Fibroblast of skin of back (primary cell): ENCODE measurements at regions not wholly inside any gene's neighbourhood (a gene's known extent, or its start where the extent isn't known, plus 50 kb on each side); places are given as distances from the start of the nearest gene placed in this dataset.
"Not testable (repeated sequence)": the region's sequence is repeated elsewhere in the genome, so short reads cannot be mapped to it uniquely, and the experiment has no call there.

Experiments used
- DNase-seq: peaks from one replicate; pipeline ENCODE4 v3.0.0-alpha.2; 2013

DNA sequence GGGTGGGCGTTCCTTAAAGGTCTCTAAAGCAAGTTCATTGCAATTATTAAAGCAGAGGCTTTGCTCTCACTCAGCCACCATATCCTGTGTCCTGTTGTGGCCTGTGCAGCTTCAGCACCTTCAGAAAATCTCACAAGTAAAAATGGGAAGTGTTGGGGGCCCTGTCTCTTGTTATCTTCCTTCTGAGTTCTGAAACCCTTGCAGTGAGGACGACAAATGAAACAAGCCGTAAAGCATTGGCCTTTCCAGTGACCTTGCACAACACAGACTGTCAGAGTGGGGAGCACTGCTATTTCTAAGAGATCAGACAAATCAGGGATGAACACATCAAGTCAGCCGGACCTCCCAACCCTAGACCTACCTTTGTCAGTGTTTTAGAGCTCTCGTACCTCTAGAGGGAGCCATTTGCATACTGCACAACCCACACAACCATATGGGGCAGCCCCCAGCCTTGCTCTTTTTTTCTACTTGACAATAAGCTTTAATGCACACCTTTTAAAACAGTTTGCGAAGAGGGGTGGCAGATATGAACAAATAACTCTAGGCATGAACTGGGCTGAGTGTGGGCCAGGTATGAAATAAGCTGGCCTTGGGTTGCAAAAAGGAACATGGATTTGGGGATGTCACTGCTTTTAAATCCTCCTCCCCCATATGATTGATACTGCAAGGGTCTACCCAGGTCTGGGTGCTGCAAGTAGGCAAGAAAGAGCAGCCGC, 89.8 kb downstream of the KATNIP start:
- DNase-seq: peak; percentile 51

DNA sequence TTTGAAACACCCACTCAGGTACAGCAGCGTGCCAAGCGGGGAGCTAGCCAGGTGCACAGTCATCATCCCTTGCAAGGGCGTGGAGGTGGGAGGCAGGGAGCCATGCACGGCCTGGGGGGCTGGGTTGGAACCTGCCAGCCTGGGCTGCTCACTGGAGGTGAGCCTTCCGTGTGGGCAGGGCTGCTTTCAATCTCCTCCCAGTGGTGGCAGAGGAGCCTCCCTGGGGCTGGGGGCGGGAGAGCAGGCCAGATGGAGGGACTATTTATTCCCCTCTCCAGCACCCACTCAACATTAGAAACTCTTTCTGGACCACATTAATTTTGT, 90.3 kb downstream of the KATNIP start:
- no peak for DNase-seq

DNA sequence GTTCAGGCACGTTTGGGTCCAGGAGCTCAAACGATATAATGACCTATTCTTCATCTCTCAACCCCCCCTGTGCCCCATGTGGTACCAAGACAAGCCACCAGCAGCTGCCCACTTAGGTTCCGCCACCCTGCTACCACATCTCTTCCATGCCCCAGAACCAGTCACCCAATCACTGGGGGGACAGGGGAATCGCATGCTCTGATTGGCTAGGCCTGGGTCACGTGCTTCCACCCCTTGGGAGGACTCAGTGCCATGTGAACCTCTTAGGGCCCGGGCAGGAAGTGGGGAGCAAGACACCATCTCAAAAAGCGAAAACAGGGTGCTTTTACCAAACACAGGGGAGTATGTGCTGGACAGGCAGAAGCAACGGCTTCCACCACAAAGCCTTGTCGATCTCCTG, 91.3 kb downstream of the KATNIP start:
- no peak for DNase-seq

DNA sequence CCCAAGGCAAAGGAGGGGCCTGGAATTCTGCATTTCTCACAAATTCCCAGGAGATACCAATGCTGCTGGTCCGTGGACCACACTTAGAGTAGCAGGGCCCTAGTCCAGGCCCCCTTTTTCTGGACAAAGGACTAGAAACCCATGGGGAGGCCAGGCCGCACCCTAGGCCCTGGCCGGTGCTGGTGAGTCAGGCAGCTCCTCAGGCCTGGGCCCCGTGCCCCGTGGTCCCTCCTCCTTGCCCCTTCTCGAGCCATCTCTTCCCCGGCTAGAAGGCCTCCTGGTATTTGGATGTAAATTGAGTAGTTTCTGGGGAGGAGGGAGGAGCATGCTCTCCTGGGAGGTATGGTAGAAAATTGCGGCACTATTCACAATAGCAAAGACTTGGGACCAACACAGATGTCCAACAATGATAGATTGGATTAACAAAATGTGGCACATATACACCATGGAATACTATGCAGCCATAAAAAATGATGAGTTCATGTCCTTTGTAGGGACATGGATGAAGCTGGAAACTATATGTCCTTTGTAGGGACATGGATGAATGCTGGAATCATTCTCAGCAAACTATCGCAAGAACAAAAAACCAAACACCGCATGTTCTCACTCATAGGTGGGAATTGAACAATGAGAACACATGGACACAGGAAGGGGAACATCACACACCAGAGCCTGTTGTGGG, 91.9 kb downstream of the KATNIP start:
- not testable (repeated sequence) for DNase-seq

DNA sequence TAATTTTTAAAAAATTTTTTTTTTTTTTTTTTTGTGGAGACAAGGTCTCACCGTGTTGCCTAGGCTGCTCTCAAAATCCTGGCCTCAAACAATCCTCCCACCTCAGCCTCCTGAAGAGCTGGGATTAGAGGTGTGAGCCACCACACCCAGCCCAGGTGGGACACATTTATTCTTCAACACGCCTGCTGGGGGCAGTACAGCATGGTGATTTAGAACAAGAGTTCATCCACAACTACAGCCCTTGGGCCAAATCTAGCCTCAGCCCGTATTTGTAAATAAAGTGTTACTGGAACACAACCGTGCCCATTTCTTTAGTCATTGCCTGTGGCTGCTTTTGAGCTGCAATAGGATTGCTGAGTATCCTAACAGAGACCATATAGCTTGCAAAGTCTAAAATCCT, 92.8 kb downstream of the KATNIP start:
- DNase-seq: peak; percentile 7

DNA sequence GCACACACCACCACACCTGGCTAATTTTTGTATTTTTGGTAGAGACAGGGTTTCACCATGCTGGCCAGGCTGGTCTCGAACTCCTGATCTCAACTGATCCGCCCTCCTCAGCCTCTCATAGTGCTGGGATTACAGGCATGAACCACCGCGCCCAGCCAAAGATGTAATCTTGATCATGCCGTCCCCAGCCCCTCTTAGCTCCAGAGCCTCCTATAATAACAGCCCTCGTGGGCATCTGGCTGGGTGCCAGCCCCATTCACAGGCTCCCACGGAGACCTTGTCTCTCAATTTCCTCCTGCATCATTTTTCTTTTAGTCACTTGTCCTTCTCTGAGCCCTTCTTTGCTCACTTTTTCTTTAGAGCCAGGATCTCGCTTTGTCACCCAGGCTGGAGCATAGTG, 94.2 kb downstream of the KATNIP start:
- DNase-seq: no peak

DNA sequence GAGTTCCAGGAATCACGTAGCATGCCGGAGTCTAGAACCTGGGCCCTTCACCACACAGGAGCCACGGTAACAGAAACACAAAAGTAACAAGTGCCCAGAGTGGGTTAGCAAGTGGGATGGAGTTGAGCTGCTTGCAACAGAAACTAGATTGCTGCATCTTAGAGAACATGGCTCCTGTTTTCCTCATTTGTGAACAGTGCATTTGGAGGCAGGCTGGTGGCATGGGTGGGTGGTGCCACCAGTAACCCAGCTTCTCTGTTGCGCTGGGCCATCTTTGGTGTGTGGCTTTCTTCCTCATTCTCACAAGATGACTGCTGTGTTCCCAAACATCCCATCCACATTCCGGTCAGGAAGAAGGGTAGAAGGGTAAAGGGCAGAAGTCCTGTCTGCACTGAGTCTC, 95.5 kb downstream of the KATNIP start:
- DNase-seq: no peak

DNA sequence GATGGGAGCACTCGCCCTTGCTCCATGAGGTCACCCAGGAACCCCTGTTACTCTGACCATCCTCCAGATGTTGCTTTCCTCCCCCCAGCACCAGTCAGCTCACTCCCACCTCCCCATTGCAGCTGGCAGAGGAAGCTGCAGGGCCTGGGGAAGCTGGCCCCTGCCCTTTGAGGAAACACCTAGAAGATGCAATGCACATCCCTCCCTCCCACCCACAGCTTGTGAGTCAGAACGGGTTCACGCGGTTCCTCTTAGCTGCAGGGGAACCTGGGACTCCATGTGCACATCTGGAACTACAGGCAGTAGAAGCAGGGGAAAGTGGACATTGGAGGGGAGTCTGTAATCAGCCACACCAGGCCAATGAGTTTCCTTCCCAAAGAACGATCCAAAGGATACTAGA, 96.9 kb downstream of the KATNIP start:
- DNase-seq: no peak

DNA sequence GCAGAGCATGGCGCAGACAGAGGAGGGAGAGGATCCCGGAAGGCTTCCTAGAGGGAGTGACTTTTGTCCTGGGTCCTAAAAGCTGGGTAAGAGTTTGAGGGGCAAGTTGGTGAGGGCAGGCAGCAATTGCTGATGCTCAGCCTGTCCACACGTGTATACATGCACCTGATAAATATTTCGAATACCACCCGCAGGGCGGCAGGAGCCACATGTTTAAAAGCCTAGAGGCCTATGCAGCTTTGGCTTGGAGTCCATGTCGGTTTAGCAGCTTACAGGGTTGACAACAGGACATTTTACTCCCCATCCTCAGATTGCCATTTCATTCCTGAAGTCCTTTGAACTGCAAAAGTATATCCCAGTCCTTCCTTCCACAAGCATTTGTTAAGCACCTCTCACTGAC, 99.1 kb downstream of the KATNIP start:
- DNase-seq: no peak

DNA sequence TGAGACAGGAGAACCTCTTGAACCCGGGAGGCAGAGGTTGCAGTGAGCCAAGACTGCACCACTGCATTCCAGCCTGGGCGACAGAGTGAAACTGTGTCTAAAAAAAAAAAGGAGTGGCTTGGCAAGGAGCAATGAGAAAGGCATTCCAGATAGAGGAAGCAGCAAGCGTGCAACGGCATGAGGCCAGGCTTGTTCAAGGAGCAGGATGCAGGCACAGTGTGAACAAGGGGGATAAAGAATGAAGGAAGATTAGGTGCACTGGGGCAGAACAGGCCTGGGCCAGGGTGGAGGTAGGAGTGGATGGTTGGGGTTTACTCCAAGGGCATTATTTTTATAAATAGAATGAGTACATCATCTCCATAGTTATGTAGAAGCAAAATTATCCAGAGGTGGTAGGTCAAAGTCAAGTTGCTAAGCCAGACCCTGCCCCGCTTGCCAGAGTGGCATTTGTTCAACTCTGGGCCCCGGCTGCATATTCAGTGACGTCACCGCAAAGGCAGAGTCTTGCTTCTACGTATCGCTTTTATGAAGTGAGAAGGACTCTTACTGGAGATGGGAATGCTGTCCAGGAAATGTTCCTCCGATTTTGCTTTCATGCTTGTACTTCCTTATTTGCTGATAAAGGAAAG, 100.2 kb downstream of the KATNIP start:
- no peak for DNase-seq

DNA sequence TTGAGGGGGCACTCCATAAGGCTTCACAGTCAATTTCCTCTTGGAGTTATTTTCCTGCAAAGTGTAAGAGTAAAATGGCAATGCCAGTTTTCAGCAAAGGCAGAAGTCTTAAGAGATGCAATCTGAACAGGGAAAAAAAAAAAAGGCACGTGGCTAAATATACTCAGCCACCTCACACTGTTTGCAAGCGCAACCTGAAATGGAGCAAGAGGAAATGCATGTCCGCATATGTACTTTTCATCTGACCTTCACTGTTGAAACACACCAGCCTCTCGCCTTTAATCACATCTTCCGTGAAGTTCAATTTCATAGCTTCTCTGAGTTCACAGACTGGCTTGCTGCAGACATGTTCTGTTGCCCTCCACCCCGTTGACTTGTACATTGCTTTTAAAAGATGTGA, 101.4 kb downstream of the KATNIP start:
- no peak for DNase-seq

DNA sequence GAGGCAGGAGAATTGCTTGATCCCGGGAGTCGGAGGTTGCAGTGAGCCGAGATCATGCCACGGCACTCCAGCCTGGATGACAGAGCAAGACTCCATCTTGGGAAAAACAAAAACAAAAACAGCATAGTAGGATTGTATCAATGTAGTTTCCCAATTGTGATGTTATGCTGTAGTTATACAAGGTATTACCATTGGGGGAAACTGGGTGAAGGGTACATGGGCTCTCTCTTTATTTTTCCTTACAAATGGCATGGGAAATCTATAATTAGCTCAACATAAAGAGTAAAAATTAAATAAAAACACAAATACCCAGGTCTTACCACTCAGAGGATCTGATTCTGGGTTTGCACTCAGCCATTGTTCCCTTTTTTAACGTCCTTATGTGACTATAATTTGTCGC, 107.9 kb downstream of the KATNIP start:
- DNase-seq: no peak

DNA sequence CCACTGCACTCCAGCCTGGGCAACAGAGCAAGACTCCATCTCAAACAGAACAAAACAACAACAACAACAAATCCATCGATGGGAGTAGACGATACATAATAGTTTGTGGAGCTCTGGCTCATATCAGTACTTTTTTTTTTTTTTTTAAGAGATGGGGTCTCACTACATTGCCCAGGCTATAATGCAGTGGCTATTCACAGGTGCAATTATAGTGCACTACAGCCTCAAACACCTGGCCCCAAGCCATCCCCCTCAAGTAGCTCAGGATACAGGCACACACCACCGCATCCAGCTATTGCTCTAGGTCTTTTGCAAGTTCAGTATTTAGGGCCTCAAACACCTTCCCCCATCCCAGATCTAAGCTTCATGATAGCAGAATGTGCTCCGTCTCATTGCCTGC, 110.6 kb downstream of the KATNIP start:
- DNase-seq: no peak

DNA sequence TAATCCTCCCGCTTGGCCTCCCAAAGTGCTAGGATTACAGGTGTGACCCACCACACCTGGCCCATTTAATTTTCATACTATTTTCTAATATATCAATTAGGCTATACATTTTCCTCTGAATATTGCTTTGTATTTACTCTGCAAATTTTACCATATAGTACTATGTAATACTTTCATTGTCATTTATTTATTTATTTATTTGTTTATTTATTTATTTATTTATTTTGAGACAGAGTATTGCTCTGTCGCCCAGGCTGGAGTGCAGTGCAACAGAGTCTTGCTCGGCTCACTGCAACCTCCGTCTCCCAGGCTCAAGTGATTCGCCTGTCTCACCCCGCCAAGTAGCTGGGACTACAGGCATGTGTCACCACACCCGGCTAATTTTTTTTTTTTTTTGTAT, 113.3 kb downstream of the KATNIP start:
- DNase-seq: not testable (repeated sequence)

DNA sequence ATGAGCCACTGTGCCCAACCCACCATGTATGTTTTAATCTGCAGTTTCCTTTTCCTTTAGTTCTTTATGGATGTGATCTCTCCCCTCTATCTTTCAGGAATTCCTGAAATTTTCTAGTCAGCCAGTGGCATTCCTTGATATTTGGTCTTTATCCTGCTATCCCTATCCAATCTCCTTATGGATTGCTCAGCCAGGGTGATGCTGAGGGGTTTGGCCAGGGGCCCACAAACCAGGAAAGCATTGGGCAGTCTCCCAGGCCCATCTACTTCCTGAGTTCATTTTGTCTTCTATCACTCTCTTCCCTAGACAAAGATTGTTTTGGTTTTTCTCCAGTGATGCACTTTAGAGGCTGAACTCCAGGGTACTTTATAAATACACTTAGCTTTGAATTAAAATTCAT, 115.9 kb downstream of the KATNIP start:
- DNase-seq: peak; percentile 32

DNA sequence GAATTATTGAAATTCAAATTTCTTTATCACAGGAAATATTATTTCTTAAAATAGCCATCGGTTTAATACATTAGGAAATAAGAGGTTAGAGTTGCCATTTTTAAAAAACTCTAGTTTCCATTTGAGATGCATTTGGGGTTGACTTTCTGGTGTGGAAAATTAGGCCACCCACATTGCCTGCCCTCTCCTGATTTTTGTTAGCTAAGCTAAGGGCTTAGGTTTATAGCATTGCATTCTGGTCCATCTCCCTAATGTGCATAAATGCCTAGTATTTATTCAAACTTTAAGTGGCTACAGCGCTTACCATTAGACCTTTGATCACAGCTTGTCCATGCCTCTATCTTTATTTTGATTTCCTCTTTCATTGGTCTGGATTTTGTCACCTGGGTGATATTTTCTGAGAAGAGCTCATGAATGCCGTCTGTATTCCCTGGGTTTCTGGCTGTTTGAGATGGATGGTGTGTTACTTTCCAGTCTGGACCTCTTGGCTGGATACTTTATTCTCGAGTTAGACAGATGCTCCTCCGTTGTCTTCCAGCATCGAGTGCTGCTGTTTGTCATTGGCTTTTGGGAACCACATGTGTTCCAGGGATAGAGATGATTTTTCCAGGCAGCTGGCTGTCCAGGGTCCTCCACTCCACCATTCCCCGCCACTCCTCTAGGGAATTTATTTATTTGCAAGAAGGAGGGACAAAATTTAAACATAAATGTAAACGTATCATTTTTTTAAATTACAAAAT, 120.3 kb downstream of the KATNIP start:
- DNase-seq: no peak

DNA sequence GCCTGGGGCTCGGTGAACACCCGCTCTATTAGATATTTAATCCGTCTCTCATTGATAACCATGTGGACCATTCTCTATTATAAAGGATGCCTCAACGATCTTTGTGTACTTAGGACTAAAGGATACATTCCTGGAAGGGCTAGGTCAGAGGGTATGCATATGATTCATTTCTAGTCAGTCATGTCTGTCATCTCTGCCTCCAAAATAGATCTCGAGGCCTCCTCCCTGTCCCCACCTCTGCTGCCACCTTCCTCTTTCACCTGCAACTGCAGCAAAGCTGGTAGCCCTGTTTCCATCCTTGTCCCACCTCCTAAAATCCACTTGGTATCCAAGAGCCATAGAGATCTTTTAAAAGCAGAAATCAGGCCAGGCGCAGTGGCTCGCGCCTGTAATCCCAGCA, 121.5 kb downstream of the KATNIP start:
- DNase-seq: peak; percentile 20

DNA sequence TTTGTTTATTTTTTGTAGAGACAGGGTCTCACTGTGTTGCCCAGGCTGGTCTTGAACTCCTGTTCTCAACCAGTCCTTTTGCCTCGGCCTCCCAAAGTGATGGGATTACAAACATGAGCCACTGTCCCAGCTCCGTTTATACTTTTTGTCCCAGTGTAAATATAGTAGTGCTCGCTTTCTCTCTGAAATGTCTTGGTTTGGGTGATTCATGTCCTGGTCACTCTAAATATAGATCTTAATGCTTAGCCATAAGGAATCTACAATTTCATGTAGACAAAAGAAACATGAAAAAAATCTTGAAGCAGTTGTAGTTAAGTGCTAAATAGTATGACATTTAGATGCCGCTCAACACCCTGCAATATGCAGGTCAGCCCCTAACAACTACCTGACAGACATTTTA, 126.9 kb downstream of the KATNIP start:
- DNase-seq: peak; percentile 81

DNA sequence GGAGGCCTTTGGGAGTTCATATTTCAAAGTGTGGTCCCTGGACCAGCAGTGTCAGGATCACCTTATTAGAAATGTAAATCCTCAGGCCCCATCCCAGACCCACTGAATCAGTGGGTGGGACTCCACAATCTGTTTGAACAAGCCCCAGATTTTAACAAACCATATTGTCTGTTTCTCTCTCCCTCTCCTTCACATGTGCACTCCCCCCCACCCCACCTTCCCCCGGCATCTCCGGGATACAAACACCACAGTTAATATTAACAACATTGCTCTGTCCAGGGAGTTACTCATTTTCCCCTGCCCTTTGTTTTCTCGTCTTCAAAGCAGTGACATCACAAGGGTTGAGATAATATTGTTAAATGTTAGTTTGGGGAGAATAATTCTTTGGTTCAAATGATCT, 127.3 kb downstream of the KATNIP start:
- peak; percentile 34 for DNase-seq

DNA sequence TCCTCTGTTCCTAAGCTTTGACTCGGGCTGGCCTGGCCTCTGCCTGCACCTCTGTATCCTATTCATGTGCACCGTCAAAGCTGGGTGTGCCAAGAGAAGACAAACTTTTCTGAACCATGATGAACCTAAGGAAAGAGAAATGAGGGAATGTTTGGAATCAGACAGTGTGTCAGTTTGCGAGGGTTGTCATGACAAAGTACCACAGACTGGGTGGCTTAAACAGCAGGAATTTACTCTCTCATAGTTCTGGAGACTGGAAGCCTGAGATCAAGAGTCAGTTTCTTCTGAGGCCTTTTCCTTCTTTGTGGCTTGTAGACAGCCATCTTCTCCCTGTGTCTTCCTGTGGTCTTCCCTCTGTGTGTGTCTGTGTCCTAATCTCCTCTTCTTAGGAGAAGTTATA, 129.0 kb downstream of the KATNIP start:
- DNase-seq: peak; percentile 54

DNA sequence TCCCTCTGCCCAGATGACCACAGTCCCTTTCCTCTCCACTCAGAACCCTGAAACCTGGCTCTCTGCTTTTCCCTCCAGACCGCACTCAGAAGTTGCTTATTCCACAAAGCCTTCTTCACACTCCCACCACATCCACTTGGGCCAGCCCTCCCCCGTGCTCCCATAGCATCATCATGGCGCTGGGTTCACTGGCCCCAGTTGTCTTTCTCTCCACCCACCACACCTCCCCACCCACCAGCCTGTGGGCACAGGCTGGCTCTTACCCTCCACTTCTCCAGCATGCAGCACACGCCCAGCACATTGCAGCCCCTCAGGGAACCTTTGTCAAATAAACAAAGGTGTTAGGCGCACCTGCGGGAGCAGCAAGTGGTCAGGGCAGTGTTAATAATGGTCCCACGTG, 130.0 kb downstream of the KATNIP start:
- DNase-seq: no peak

DNA sequence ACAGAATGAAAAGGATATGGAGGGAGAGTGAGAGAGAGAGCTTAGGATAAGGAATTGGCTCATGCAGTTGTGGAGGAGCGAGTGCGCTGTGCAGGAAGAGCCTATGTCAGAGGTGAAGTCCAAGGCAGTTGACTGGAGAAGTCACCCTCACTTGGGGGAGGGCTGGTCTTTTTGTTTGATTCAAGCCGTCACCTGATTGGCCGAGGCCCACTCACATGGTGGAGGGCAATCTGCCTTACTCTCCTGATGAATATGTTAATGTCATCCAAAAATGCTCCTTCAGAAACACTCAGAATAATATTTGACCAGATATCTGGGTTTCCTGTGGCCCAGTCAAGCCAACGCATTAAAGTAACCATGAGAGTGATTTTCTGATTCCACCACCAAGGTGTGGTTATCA, 131.7 kb downstream of the KATNIP start:
- no peak for DNase-seq

DNA sequence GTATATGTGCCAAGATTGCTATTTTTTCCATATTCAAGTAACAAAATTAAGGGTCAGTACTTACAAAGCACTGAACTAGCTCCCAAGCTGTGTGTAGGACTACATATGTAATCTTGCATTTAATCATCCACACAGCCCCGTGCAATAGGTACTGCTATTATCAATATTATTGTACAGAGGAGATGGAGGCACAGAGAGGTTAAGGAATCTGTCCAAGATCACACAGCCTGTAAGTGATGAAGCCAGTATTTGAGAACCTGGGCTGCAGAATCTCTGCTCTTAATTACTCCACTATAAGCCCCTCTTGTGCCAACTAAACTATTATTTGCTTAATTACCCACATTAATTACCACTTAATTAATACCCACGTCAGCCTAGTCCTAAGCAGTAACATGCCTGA, 134.1 kb downstream of the KATNIP start:
- DNase-seq: no peak

DNA sequence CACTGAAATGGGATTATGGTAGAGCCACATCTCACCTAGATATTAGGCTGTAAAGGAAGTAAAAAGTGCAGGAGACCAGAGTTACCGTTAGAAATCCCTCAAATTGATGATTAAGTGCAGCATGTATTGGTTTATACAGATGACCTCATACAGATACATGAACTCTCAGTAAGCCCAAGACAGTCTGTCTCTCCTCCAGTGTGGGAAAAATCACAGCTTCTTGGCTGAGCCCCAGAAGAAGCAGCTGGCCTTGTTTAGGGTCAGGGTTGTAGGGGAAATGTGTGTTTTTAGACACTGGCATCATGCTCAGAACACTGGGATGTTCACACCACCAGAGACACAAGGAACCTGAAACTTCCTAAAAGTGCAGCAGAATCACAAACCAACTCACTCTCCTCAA, 135.9 kb downstream of the KATNIP start:
- DNase-seq: peak; percentile 22
